IMR-90 (cell line): ENCODE measurements at regions not wholly inside any gene's neighbourhood (a gene's known extent, or its start where the extent isn't known, plus 50 kb on each side); places are given as distances from the start of the nearest gene placed in this dataset.

Experiments used
- ATAC-seq: fragments of 200-7000 bp; cut with Tn5 transposase; 2 replicates; pipeline ENCODE4 v1.9.1; 2020; ENCODE audit warnings: low read depth, mild to moderate bottlenecking, moderate library complexity
- BruUV-seq: library from RNA; stranded (reverse); fragments of 400-500 nt; replicated peaks from 2 replicates; lab custom pipeline; 2021; lab: Mats Ljungman, UMichigan
- CTCF ChIA-PET: fragments of 300-600 bp; formaldehyde crosslinking; extraction: SDS; loops from one replicate; lab custom pipeline; 2021; ENCODE audit warnings: antibody characterized with exemption; lab: Yijun Ruan, JAX
- POLR2A ChIA-PET: fragments of 300-600 bp; sonication (Branson Sonifier 250); formaldehyde crosslinking; loops from one replicate; lab custom pipeline; 2022; ENCODE audit warnings: antibody characterized with exemption; ENCODE audit not compliant: unreplicated experiment; lab: Charles Lee
- DNase-seq: peaks from one replicate; pipeline ENCODE4 v3.0.0; 2013
- H2AFZ ChIP-seq: replicated peaks from 2 replicates; pipeline ENCODE3; 2013; ENCODE audit warnings: low read length, mild to moderate bottlenecking; ENCODE audit not compliant: poor library complexity
- H2AK5ac ChIP-seq: 2 replicates; pipeline ENCODE4 v1.6.1; 2013; ENCODE audit warnings: low read depth, low read length, inconsistent platforms
- H2AK9ac ChIP-seq: replicated peaks from 2 replicates; pipeline ENCODE3; 2013; ENCODE audit warnings: mild to moderate bottlenecking, low read depth, low read length, moderate library complexity; ENCODE audit not compliant: poor library complexity
- H2BK120ac ChIP-seq: 2 replicates; pipeline ENCODE4 v1.6.1; 2013; ENCODE audit warnings: low read depth, low read length, inconsistent platforms
- H2BK15ac ChIP-seq: 3 replicates; pipeline ENCODE4 v1.6.1; 2013; ENCODE audit warnings: low read depth, low read length, inconsistent platforms
- H2BK20ac ChIP-seq: 2 replicates; pipeline ENCODE4 v1.6.1; 2013; ENCODE audit warnings: low read depth, mild to moderate bottlenecking, inconsistent platforms, low read length, moderate library complexity
- H2BK5ac ChIP-seq: 2 replicates; pipeline ENCODE4 v1.6.1; 2013; ENCODE audit warnings: mild to moderate bottlenecking, low read depth, low read length, inconsistent platforms; ENCODE audit not compliant: poor library complexity, severe bottlenecking
- H3K14ac ChIP-seq: replicated peaks from 2 replicates; pipeline ENCODE4 v1.6.1; 2013; ENCODE audit warnings: low read depth, low read length, inconsistent platforms
- H3K18ac ChIP-seq: 2 replicates; pipeline ENCODE4 v1.6.1; 2013; ENCODE audit warnings: low read depth, low read length, control low read depth
- H3K23ac ChIP-seq: 2 replicates; pipeline ENCODE4 v1.6.1; 2013; ENCODE audit warnings: low read depth, low read length, inconsistent platforms
- H3K27ac ChIP-seq: 2 replicates; pipeline ENCODE4 v1.5.1; 2013; ENCODE audit warnings: mild to moderate bottlenecking, control low read depth, low read length; ENCODE audit not compliant: insufficient read depth
- H3K27me3 ChIP-seq: 2 replicates; pipeline ENCODE4 v1.6.1; 2013; ENCODE audit warnings: low read length; ENCODE audit not compliant: control insufficient read depth, insufficient read depth
- H3K36me3 ChIP-seq: 2 replicates; pipeline ENCODE4 v1.6.1; 2013; ENCODE audit warnings: low read length, mixed read lengths; ENCODE audit not compliant: control insufficient read depth, insufficient read depth
- H3K4ac ChIP-seq: 2 replicates; pipeline ENCODE4 v1.6.1; 2013; ENCODE audit warnings: low read depth, low read length, inconsistent platforms
- H3K4me1 ChIP-seq: 2 replicates; pipeline ENCODE4 v1.6.1; 2013; ENCODE audit warnings: low read length, mixed read lengths; ENCODE audit not compliant: control insufficient read depth, insufficient read depth
- H3K4me2 ChIP-seq: 2 replicates; pipeline ENCODE4 v1.6.1; 2013; ENCODE audit warnings: low read depth, mild to moderate bottlenecking, control low read depth, low read length, moderate library complexity
- H3K4me3 ChIP-seq: 2 replicates; pipeline ENCODE4 v1.5.1; 2013; ENCODE audit warnings: low read depth, mild to moderate bottlenecking, control low read depth, low read length, moderate library complexity; ENCODE audit not compliant: insufficient read depth
- H3K56ac ChIP-seq: 2 replicates; pipeline ENCODE4 v1.6.1; 2013; ENCODE audit warnings: low read length, inconsistent platforms; ENCODE audit not compliant: insufficient read depth; ENCODE audit errors: extremely low read depth
- H3K79me1 ChIP-seq, 2 experiments: 2 replicates each; pipeline ENCODE4 v1.6.1; 2013; ENCODE audit warnings: low read length in 2 of 2, inconsistent platforms in 1 of 2, low read depth in 1 of 2
- H3K9ac ChIP-seq: 2 replicates; pipeline ENCODE4 v1.6.1; 2013; ENCODE audit warnings: low read depth, low read length, control low read depth
- H3K9me1 ChIP-seq: 2 replicates; pipeline ENCODE4 v1.6.1; 2013; ENCODE audit warnings: low read length, inconsistent platforms; ENCODE audit not compliant: insufficient read depth
- H3K9me3 ChIP-seq: 2 replicates; pipeline ENCODE4 v1.6.1; 2013; ENCODE audit warnings: low read length; ENCODE audit not compliant: control insufficient read depth, insufficient read depth
- H4K20me1 ChIP-seq: 2 replicates; pipeline ENCODE4 v1.6.1; 2013; ENCODE audit warnings: low read length, inconsistent platforms; ENCODE audit not compliant: insufficient read depth
- H4K5ac ChIP-seq: 2 replicates; pipeline ENCODE4 v1.6.1; 2013; ENCODE audit warnings: mild to moderate bottlenecking, low read depth, low read length, control low read depth
- H4K8ac ChIP-seq, 2 experiments: 2 replicates each; pipeline ENCODE4 v1.6.1; 2013; ENCODE audit warnings: low read depth in 2 of 2, low read length in 2 of 2, control low read depth in 1 of 2, inconsistent platforms in 1 of 2
- H4K91ac ChIP-seq: 2 replicates; pipeline ENCODE4 v1.6.1; 2013; ENCODE audit warnings: low read depth, low read length, inconsistent platforms; ENCODE audit not compliant: insufficient read depth
- BHLHE40 ChIP-seq: fragments of 150-350 bp; IDR thresholded peaks from 2 replicates; pipeline ENCODE4 v1.6.1; 2016; ENCODE audit warnings: mild to moderate bottlenecking, low read depth, low read length
- CEBPB ChIP-seq: IDR thresholded peaks from 2 replicates; pipeline ENCODE4 v1.6.1; 2012; ENCODE audit warnings: low read depth, low read length, improper control_type of control experiment
- CHD1 ChIP-seq: IDR thresholded peaks from 2 replicates; pipeline ENCODE4 v1.6.1; 2012; ENCODE audit warnings: low read depth, low read length, improper control_type of control experiment
- ELK1 ChIP-seq: fragments of 150-350 bp; IDR thresholded peaks from 2 replicates; pipeline ENCODE4 v1.6.1; 2016; ENCODE audit warnings: low read depth, mild to moderate bottlenecking, low read length, moderate library complexity, borderline replicate concordance
- FOS ChIP-seq: fragments of 150-350 bp; IDR thresholded peaks from 2 replicates; pipeline ENCODE4 v1.6.1; 2016; ENCODE audit warnings: low read depth, low read length
- MAFK ChIP-seq: IDR thresholded peaks from 2 replicates; pipeline ENCODE4 v1.6.1; 2012; ENCODE audit warnings: low read depth, low read length, improper control_type of control experiment
- MAZ ChIP-seq: IDR thresholded peaks from 2 replicates; pipeline ENCODE4 v1.6.1; 2012; ENCODE audit warnings: low read depth, mild to moderate bottlenecking, low read length, improper control_type of control experiment, moderate library complexity, borderline replicate concordance
- MXI1 ChIP-seq: IDR thresholded peaks from 2 replicates; pipeline ENCODE4 v1.6.1; 2012; ENCODE audit warnings: low read depth, mild to moderate bottlenecking, low read length, moderate library complexity, borderline replicate concordance
- NFE2L2 ChIP-seq: fragments of 150-350 bp; IDR thresholded peaks from 2 replicates; pipeline ENCODE4 v1.6.1; 2016; ENCODE audit warnings: low read depth, mild to moderate bottlenecking, low read length
- POLR2A ChIP-seq: IDR thresholded peaks from 2 replicates; pipeline ENCODE4 v1.6.1; 2012; ENCODE audit warnings: mild to moderate bottlenecking, low read depth, low read length
- RAD21 ChIP-seq: IDR thresholded peaks from 2 replicates; pipeline ENCODE4 v1.6.1; 2012; ENCODE audit warnings: low read length, improper control_type of control experiment
- RCOR1 ChIP-seq: IDR thresholded peaks from 2 replicates; pipeline ENCODE4 v1.6.1; 2012; ENCODE audit warnings: mild to moderate bottlenecking, low read length, improper control_type of control experiment; ENCODE audit not compliant: insufficient replicate concordance
- RFX5 ChIP-seq: IDR thresholded peaks from 2 replicates; pipeline ENCODE4 v1.8.0; 2012; ENCODE audit warnings: low read depth, mild to moderate bottlenecking, low read length, moderate library complexity
- SMC3 ChIP-seq: fragments of 150-350 bp; IDR thresholded peaks from 2 replicates; pipeline ENCODE4 v1.6.1; 2016; ENCODE audit warnings: low read depth, mild to moderate bottlenecking, antibody characterized with exemption, low read length, moderate library complexity
- WGBS, 2 experiments: methylation state at CpG; one replicate each; pipeline versions ENCODE4 v1.1.5 to v1.1.7; 2013; ENCODE audit warnings: missing lambda C conversion rate in 2 of 2; ENCODE audit not compliant: insufficient read length in 1 of 2; ENCODE audit errors: extremely low coverage in 2 of 2; 5-methylcytosine and 5-hydroxymethylcytosine counted together
- dilution Hi-C: fragments of 300-500 bp; cut with HindIII; formaldehyde crosslinking; loops from one replicate; pipeline ENCODE4 v1.14.3; 2018; ENCODE audit warnings: low sequenced_read_pairs; ENCODE audit not compliant: unreplicated experiment
- in situ Hi-C: fragments of 300-500 bp; cut with MboI; formaldehyde crosslinking; loops from 3 replicates; pipeline ENCODE4 v1.14.3; 2019; ENCODE audit warnings: low sequenced_read_pairs, inconsistent platforms, mixed read lengths
- intact Hi-C: fragments of 100-400 bp; cut with micrococcal nuclease; formaldehyde crosslinking; loops from 2 replicates; pipeline ENCODE4 v1.10.0; 2022
- TF ChIP-seq, protein P1 (sequence below): fragments of 150-350 bp; IDR thresholded peaks from 2 replicates; pipeline ENCODE4 v1.6.1; 2017; ENCODE audit warnings: mild to moderate bottlenecking, antibody characterized with exemption, low read length, low read depth
- TF ChIP-seq, protein P2 (sequence below): conservative IDR thresholded peaks from 2 replicates; pipeline ENCODE4 v1.5.1; 2012; ENCODE audit warnings: mild to moderate bottlenecking, low read depth, low read length, improper control_type of control experiment

GRCh38 chrX:35439692-35440091 lies 358.4 kb upstream of the MAGEB16 start:
- Histone ChIP-seq H2AFZ (no peak overlapping the region), H3K36me3 (no peaks in the 10 kb centered on the region), H2AK5ac (no peak overlapping the region), H3K27ac (no peak overlapping the region), H4K20me1 (no peaks in the 10 kb centered on the region), H2BK5ac (no peak overlapping the region), H3K4me2 (no peak overlapping the region), H2BK20ac (no peak overlapping the region), H4K91ac (no peak overlapping the region), H2BK15ac (no peak overlapping the region), H2BK120ac (no peak overlapping the region), H3K56ac (no peak overlapping the region), H4K5ac (no peak overlapping the region), H3K4me3 (no peak overlapping the region), H3K9me3 (0 out of 2 replicates have a peak, but pooled peaks cover 3% of the 10 kb centered on the region), H3K27me3 (no peaks in the 10 kb centered on the region), H3K9ac (no peak overlapping the region), H3K18ac (no peak overlapping the region), H3K14ac (no peak overlapping the region), H3K79me1 (no peaks in the 10 kb centered on the region), H2AK9ac (no peak overlapping the region), H3K4ac (no peak overlapping the region), H3K9me1 (no peaks in the 10 kb centered on the region), H3K23ac (no peak overlapping the region), H4K8ac (no peak overlapping the region), H3K4me1 (no peaks in the 10 kb centered on the region)
- POLR2A ChIA-PET = no interaction called here
- in situ Hi-C loops (no loop called here), dilution Hi-C loops (no loop called here), intact Hi-C loops (no loop called here)
- no peak for ATAC-seq
- TF ChIP-seq RAD21 (no peak), FOS (no peak), POLR2A (no peak), RFX5 (no peak), BHLHE40 (no peak), SMC3 (no peak), MXI1 (no peak), RCOR1 (no peak), CEBPB (no peak), CHD1 (no peak), ELK1 (no peak), MAFK (no peak), NFE2L2 (no peak), MAZ (no peak)
- TF ChIP-seq, protein P1, sequence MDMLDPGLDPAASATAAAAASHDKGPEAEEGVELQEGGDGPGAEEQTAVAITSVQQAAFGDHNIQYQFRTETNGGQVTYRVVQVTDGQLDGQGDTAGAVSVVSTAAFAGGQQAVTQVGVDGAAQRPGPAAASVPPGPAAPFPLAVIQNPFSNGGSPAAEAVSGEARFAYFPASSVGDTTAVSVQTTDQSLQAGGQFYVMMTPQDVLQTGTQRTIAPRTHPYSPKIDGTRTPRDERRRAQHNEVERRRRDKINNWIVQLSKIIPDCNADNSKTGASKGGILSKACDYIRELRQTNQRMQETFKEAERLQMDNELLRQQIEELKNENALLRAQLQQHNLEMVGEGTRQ = no peak
- TF ChIP-seq, protein P2, sequence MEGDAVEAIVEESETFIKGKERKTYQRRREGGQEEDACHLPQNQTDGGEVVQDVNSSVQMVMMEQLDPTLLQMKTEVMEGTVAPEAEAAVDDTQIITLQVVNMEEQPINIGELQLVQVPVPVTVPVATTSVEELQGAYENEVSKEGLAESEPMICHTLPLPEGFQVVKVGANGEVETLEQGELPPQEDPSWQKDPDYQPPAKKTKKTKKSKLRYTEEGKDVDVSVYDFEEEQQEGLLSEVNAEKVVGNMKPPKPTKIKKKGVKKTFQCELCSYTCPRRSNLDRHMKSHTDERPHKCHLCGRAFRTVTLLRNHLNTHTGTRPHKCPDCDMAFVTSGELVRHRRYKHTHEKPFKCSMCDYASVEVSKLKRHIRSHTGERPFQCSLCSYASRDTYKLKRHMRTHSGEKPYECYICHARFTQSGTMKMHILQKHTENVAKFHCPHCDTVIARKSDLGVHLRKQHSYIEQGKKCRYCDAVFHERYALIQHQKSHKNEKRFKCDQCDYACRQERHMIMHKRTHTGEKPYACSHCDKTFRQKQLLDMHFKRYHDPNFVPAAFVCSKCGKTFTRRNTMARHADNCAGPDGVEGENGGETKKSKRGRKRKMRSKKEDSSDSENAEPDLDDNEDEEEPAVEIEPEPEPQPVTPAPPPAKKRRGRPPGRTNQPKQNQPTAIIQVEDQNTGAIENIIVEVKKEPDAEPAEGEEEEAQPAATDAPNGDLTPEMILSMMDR = no peak
- DNase-seq = no peak
- no TSS peak for BruUV-seq
- WGBS, 2 experiments = no CpG with 5 or more reads among the region's 2 CpGs
- CTCF ChIA-PET = no interaction called here
